ENCODE measurements at regions not wholly inside any gene's neighbourhood (a gene's known extent, or its start where the extent isn't known, plus 50 kb on each side); places are given as distances from the start of the nearest gene placed in this dataset.

GRCh38 chr15:88975891-88976290 is 62.7 kb upstream of the MFGE8 start:
- H3K9me1 ChIP-seq (ENCODE audit: control insufficient read depth, extremely low read depth, insufficient read depth, low read length), result no peaks in the 10 kb centered on the region
- FAIRE-seq (no peak), DNase-seq (ENCODE audit: low read depth, low spot score) (no peak)
- H3K4me1 ChIP-seq (ENCODE audit: control insufficient read depth, extremely low read depth, insufficient read depth, low read length), result no peaks in the 10 kb centered on the region
- no peaks in the 10 kb centered on the region for H3K9me3 ChIP-seq (ENCODE audit: control insufficient read depth, low read depth, low read length)
- H3K9ac ChIP-seq (ENCODE audit: control insufficient read depth, extremely low read depth, insufficient read depth, low read length), result no peak overlapping the region
- no peak overlapping the region for H3K27ac ChIP-seq (ENCODE audit: control insufficient read depth, insufficient read depth, low read length)
- H4K20me1 ChIP-seq (ENCODE audit: control insufficient read depth, extremely low read depth, insufficient read depth, low read length), result no peaks in the 10 kb centered on the region
- no peaks in the 10 kb centered on the region for H3K27me3 ChIP-seq (ENCODE audit: control insufficient read depth, extremely low read depth, insufficient read depth, low read length)
- dilution Hi-C loops (cut with MboI; ENCODE audit: extremely low pct_ligation_motif_present, low sequenced_read_pairs), result no loop called here
- H3K36me3 ChIP-seq (ENCODE audit: control insufficient read depth in 2 of 2, extremely low read depth in 1 of 2, insufficient read depth in 2 of 2, low read length in 2 of 2), result no peaks in the 10 kb centered on the region
- H3K4me2 ChIP-seq (ENCODE audit: control insufficient read depth, extremely low read depth, insufficient read depth, low read depth, low read length), result no peak overlapping the region
- no peak overlapping the region for H2AFZ ChIP-seq (ENCODE audit: control insufficient read depth, low read length)
- no peak overlapping the region for H3K4me3 ChIP-seq (ENCODE audit: control insufficient read depth in 2 of 3, extremely low read depth in 1 of 3, insufficient read depth in 2 of 3, low read depth in 1 of 3, low read length in 3 of 3)
- TF ChIP-seq EZH2 (IDR thresholded peaks at IDR 0.05; ENCODE audit: low read length), result no peak
- H3K79me2 ChIP-seq (ENCODE audit: control insufficient read depth, insufficient read depth, low read length), result no peaks in the 10 kb centered on the region

GRCh38 chr15:88976656-88977055 is 63.5 kb upstream of the MFGE8 start:
- H3K27me3 ChIP-seq (ENCODE audit: control insufficient read depth, extremely low read depth, insufficient read depth, low read length), result no peaks in the 10 kb centered on the region
- H3K27ac ChIP-seq (ENCODE audit: control insufficient read depth, insufficient read depth, low read length), result no peak overlapping the region
- H3K36me3 ChIP-seq (ENCODE audit: control insufficient read depth in 2 of 2, extremely low read depth in 1 of 2, insufficient read depth in 2 of 2, low read length in 2 of 2), result no peaks in the 10 kb centered on the region
- TF ChIP-seq EZH2 (IDR thresholded peaks at IDR 0.05; ENCODE audit: low read length), result no peak
- TF ChIP-seq CTCF (optimal IDR thresholded peaks at IDR 0.05 in 1 of 3, IDR thresholded peaks at IDR 0.05 in 1 of 3, conservative IDR thresholded peaks at IDR 0.05 in 1 of 3; ENCODE audit: extremely low read depth in 1 of 3, insufficient read depth in 2 of 3, low read length in 3 of 3), result no peak
- no peak overlapping the region for H3K4me3 ChIP-seq (ENCODE audit: control insufficient read depth in 2 of 3, extremely low read depth in 1 of 3, insufficient read depth in 2 of 3, low read depth in 1 of 3, low read length in 3 of 3)
- no peaks in the 10 kb centered on the region for H3K4me1 ChIP-seq (ENCODE audit: control insufficient read depth, extremely low read depth, insufficient read depth, low read length)
- H4K20me1 ChIP-seq (ENCODE audit: control insufficient read depth, extremely low read depth, insufficient read depth, low read length), result no peaks in the 10 kb centered on the region
- H3K79me2 ChIP-seq (ENCODE audit: control insufficient read depth, insufficient read depth, low read length), result no peaks in the 10 kb centered on the region
- no peak overlapping the region for H3K9ac ChIP-seq (ENCODE audit: control insufficient read depth, extremely low read depth, insufficient read depth, low read length)
- no peak overlapping the region for H2AFZ ChIP-seq (ENCODE audit: control insufficient read depth, low read length)
- no peak for FAIRE-seq
- dilution Hi-C loops (cut with MboI; ENCODE audit: extremely low pct_ligation_motif_present, low sequenced_read_pairs), result no loop called here
- H3K4me2 ChIP-seq (ENCODE audit: control insufficient read depth, extremely low read depth, insufficient read depth, low read depth, low read length), result no peak overlapping the region
- DNase-seq (ENCODE audit: low read depth, low spot score), result no peak
- no peaks in the 10 kb centered on the region for H3K9me1 ChIP-seq (ENCODE audit: control insufficient read depth, extremely low read depth, insufficient read depth, low read length)
- H3K9me3 ChIP-seq (ENCODE audit: control insufficient read depth, low read depth, low read length), result no peaks in the 10 kb centered on the region

- no peak for DNase-seq (ENCODE audit: low read depth, low spot score)
- FAIRE-seq, result no peak
- dilution Hi-C loops (cut with MboI; ENCODE audit: extremely low pct_ligation_motif_present, low sequenced_read_pairs), result no loop called here
Measured at GRCh38 chr15:88979674-88980073, 66.5 kb upstream of the MFGE8 start.

More at GRCh38 chr15:88979674-88980073, 66.5 kb upstream of the MFGE8 start:
- H3K4me1 ChIP-seq (ENCODE audit: control insufficient read depth, extremely low read depth, insufficient read depth, low read length), result no peaks in the 10 kb centered on the region
- no peak overlapping the region for H3K9ac ChIP-seq (ENCODE audit: control insufficient read depth, extremely low read depth, insufficient read depth, low read length)
- H3K4me2 ChIP-seq (ENCODE audit: control insufficient read depth, extremely low read depth, insufficient read depth, low read depth, low read length), result no peak overlapping the region
- H3K27me3 ChIP-seq (ENCODE audit: control insufficient read depth, extremely low read depth, insufficient read depth, low read length), result no peaks in the 10 kb centered on the region
- H3K9me1 ChIP-seq (ENCODE audit: control insufficient read depth, extremely low read depth, insufficient read depth, low read length), result no peaks in the 10 kb centered on the region
- H3K27ac ChIP-seq (ENCODE audit: control insufficient read depth, insufficient read depth, low read length), result no peak overlapping the region
- H2AFZ ChIP-seq (ENCODE audit: control insufficient read depth, low read length), result no peak overlapping the region
- no peaks in the 10 kb centered on the region for H3K79me2 ChIP-seq (ENCODE audit: control insufficient read depth, insufficient read depth, low read length)
- no peaks in the 10 kb centered on the region for H4K20me1 ChIP-seq (ENCODE audit: control insufficient read depth, extremely low read depth, insufficient read depth, low read length)
- no peak for TF ChIP-seq EZH2 (IDR thresholded peaks at IDR 0.05; ENCODE audit: low read length)
- no peak for TF ChIP-seq CTCF (optimal IDR thresholded peaks at IDR 0.05 in 1 of 3, IDR thresholded peaks at IDR 0.05 in 1 of 3, conservative IDR thresholded peaks at IDR 0.05 in 1 of 3; ENCODE audit: extremely low read depth in 1 of 3, insufficient read depth in 2 of 3, low read length in 3 of 3)
- no peaks in the 10 kb centered on the region for H3K9me3 ChIP-seq (ENCODE audit: control insufficient read depth, low read depth, low read length)
- H3K36me3 ChIP-seq (ENCODE audit: control insufficient read depth in 2 of 2, extremely low read depth in 1 of 2, insufficient read depth in 2 of 2, low read length in 2 of 2), result no peaks in the 10 kb centered on the region
- H3K4me3 ChIP-seq (ENCODE audit: control insufficient read depth in 2 of 3, extremely low read depth in 1 of 3, insufficient read depth in 2 of 3, low read depth in 1 of 3, low read length in 3 of 3), result no peak overlapping the region

Data from keratinocyte (primary cell).